ENCODE measurements at regions not wholly inside any gene's neighbourhood (a gene's known extent, or its start where the extent isn't known, plus 50 kb on each side); places are given as distances from the start of the nearest gene placed in this dataset.

- TF ChIP-seq CTCF (IDR thresholded peaks at IDR 0.05) (no peak), EZH2 (IDR thresholded peaks at IDR 0.05) (no peak), EZH2phosphoT487 (IDR thresholded peaks at IDR 0.05) (no peak)
Observed at GRCh38 chr7:21092766-21093702, 306.3 kb upstream of the SP8 start.

Measured in neural progenitor cell (in vitro differentiated cells).